IPS-18c (cell line): ENCODE measurements at regions not wholly inside any gene's neighbourhood (a gene's known extent, or its start where the extent isn't known, plus 50 kb on each side); places are given as distances from the start of the nearest gene placed in this dataset.
"Not testable (repeated sequence)": the region's sequence is repeated elsewhere in the genome, so short reads cannot be mapped to it uniquely, and the experiment has no call there.

ENCODE experiments used
- H3K4me3 ChIP-seq: 2 replicates; pipeline ENCODE4 v1.7.0; 2013; ENCODE audit warnings: low read depth, mild to moderate bottlenecking, low read length, moderate library complexity; ENCODE audit not compliant: insufficient read depth
- H3K9me3 ChIP-seq: one replicate; pipeline ENCODE4 v1.6.1; 2013; ENCODE audit warnings: mild to moderate bottlenecking, low read length, moderate library complexity; ENCODE audit not compliant: control insufficient read depth, insufficient read depth

DNA sequence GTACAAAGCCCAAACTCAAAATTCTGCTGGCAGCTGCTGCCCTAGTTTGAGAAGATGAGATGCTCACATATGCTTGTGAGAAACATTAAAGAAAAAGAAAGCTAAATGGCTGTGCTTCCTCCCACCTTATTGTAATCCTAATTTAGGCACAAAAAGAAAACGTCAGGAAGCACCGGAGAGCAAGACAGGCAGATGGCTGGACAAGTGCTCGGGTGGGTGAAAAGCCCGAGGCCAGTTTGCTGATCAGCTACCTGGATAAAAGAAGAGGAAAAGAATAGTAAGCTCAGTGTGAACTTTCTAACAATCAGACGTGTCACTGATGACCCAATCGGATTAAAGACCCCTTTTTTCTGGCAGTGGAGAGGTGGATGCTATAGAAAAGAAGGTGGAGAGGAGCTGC lies 368.0 kb upstream of the ATP10A start:
- H3K4me3 ChIP-seq = no peak overlapping the region
- no peaks in the 10 kb centered on the region for H3K9me3 ChIP-seq

DNA sequence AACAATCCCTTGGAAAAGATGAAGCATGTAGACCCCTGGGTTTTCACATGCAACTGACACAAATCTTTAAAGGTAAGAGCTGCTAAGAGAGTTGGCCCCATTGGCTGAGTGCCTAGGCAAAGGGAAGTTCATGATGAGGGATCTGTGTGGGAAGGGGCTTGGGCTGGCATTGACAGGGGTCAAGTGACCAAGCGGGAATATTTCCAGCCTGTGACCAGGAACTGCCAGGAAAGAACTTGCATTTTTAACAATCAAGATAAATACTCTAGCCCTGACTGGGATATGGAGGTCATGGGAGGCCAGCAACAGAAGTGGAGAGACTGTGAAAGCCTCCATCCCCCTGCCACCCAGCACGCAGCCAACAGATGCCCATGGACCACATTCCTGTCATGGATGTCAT lies 361.1 kb upstream of the ATP10A start:
- Histone ChIP-seq H3K9me3 (no peaks in the 10 kb centered on the region), H3K4me3 (no peak overlapping the region)

DNA sequence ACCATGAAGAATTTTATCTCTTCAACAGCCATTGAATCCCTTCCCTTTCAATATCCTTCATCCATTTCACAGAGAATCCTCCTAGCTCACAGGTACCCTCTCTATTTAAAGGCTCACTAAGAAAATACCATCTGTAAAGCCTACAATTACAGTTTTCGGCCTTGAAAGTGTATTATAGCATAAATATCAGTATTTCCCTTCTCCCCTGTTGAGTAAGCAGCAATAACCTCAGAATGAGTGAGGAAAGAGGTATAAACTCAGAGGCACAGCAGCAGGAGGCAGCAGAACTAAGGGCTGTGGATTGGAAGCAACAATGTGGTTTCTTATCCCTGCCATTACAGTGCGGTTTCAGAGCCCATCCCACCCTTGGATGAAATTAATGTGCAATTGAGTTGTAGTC lies 360.6 kb upstream of the ATP10A start:
- Histone ChIP-seq H3K9me3 (no peaks in the 10 kb centered on the region), H3K4me3 (no peak overlapping the region)

DNA sequence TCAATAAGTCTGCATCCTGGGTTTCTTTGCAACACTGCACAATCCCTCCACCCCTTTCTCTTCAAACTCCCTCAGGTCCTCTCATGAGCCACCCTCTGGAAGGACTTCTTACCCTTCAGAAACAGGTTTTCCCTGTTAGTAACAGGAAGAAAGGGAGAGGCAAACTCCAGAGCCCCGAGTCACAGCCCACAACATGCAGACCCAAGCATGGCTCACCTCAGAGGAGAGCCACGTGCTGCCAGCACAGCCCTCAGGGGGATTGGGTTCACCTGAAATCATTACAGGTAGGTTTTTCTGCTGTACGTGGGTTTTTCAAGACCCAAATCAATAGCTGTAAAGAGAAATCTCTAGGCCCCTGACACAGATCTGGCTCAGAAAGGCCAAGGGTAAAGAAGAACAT lies 359.7 kb upstream of the ATP10A start:
- H3K4me3 ChIP-seq = no peak overlapping the region

DNA sequence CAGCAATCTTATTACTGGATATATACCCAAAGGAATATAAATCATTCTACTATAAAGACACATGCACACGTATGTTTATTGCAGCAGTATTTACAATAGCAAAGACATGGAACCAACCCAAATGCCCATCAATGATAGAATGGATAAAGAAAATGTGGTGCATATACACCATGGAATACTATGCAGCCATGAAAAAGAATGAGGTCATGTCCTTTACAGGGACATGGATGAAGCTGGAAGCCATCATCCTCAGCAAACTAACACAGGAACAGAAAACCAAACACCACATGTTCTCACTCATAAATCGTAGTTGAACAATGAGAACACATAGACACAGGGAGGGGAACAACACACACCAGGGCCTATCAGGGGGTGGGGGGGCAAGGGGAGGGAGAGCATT lies 353.9 kb upstream of the ATP10A start:
- not testable (repeated sequence) for H3K4me3 ChIP-seq, H3K9me3 ChIP-seq

More for the DNA sequence above, 359.7 kb upstream of the ATP10A start:
- no peaks in the 10 kb centered on the region for H3K9me3 ChIP-seq

DNA sequence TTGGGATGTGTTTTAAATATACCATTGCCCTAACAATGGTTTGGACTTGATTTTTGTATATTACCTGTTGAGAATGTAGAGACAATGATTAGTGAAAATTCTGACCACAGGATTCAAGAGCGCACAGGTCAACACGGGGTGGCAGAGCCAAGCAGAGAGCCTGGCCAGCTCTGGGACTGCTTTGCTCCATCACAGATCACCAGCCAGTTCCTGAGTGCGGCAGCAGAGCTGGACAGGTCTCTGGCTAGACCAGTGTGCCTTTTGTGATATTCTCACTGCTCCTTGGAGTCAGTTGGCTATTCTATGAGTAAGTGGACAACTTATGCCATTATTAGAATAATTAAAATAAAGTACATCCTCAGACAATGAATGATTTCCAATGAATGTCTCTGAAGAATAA lies 351.2 kb upstream of the ATP10A start:
- no peaks in the 10 kb centered on the region for H3K9me3 ChIP-seq
- H3K4me3 ChIP-seq = no peak overlapping the region

DNA sequence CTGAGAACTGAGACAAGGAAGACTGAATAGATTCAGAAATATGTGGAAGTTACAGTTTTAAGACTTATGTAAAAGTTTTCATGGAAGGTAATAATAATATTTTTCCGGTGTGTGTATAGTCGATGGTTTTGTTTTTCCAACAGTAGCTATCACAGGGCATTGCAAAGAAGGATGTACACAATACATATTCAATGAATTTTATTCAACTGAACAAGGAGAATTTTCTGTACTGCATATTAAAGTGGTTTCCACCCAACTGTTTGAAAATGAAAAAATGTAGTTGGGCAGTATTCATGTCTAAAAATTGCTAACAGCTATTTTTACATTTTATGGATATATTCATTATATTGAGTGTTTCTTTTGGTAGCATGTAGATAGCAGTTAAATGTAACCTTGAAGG lies 350.3 kb upstream of the ATP10A start:
- H3K4me3 ChIP-seq = no peak overlapping the region
- H3K9me3 ChIP-seq = no peaks in the 10 kb centered on the region

DNA sequence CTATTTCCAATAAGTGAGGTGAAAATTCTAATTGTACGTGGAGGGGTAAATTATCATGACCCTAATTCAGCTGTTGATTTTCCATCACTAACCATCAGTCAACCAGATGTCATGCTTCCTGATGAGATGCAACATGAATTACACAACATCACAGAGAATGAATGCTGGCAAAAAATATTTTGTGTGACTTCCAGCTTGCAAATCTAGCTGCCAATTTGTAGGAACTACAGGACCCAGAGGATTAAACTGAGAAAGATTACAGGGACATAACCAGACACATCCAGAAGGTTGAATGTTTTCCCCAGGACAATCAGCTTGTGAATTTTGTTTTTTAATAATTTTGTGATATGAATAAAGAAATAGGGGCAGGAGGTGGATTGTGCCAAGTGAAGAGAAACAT lies 349.0 kb upstream of the ATP10A start:
- Histone ChIP-seq H3K9me3 (no peaks in the 10 kb centered on the region), H3K4me3 (no peak overlapping the region)

DNA sequence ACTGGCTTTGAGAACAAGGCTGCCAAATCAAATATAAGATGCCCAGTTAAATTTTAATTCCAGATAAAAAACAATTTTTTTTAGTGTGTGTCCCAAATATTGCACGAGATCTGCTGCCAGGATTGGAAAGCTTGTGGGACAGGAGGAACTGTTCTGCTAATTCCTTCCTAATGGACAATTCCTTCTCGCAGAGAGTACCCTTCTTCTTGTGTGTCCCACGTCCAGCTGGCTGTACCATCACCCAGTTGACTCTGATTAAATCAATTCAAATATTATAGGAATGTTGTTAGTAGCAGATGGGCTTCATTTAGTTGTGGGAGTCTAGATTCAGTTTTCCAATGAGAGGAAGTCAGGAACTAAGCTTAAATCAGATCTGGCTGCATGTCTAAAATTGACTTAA lies 347.9 kb upstream of the ATP10A start:
- H3K4me3 ChIP-seq = no peak overlapping the region
- H3K9me3 ChIP-seq = no peaks in the 10 kb centered on the region

DNA sequence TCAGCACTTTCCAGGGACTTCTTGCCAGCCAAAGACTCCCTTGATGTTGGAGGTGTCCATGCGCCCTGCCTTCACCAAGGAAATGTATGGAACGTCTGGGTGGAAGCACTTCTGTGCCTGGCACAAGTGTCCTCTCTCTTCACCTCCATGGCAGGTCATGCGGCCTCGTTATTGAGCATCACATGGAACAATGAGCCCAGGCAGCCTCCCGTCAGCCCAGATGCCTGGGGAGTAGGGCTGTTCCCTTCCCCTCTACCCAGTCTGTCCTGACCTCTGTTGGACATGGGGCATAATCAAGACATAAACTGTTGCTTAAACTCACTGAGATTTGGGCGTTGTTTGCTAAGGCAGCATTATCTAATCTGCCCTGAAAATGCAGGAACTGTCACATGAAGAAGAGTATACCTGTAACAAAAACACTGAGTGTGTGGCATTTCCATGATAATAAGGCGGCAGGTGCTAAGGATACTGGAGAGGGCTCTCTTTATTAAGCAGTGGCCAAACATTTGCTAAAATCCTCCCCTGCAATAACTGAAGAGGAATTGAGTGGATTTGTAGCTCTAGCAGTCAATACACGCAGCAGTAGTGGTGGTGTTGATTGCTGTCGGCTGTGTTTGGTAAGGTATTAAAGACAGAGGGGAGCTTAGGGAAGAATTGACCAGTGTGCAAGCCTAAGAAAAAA lies 338.2 kb upstream of the ATP10A start:
- Histone ChIP-seq H3K9me3 (peaks cover 3% of the 10 kb centered on the region), H3K4me3 (peak overlapping the region; percentile 10; the same call in 1 of the 2 replicates)

DNA sequence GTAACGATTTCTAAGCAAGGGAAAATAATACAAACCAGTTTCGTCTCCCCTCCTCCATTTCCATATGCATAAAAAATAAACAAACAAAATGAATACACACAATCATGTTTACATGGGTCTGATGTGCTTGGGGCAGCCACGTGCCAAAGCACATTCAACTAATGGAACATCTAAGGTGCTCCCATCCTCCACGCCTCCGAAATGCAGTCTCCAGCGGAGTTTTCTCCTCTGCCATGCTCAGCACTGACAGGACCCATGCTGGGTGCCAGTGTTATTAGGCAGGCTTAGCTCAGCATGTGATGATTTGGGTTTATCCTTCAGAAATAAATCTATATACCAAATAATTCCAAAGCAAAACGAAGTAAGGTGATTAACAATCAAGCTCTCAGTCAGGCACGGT lies 337.3 kb upstream of the ATP10A start:
- Histone ChIP-seq H3K4me3 (no peak overlapping the region), H3K9me3 (peaks cover 3% of the 10 kb centered on the region)

DNA sequence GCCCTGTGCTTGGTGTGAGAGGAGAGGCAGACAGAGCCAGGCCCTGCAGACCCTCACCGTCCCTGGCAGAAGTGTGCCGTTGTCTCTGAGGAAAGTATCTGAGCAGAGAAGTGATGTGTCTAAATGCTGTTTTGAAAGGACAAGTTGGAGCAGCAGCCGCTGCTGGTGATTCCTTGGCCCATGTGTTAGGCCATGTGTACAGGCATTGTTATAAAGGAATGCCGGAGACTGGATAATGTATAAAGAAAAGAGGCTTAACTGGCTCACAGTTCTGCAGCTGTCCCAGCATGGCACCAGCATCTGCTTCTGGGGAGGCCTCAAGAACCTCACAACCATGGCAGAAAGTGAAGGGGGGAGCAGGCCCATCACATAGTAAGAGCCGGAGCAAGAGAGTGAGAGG lies 334.6 kb upstream of the ATP10A start:
- H3K9me3 ChIP-seq = peaks cover 3% of the 10 kb centered on the region
- H3K4me3 ChIP-seq = no peak overlapping the region

DNA sequence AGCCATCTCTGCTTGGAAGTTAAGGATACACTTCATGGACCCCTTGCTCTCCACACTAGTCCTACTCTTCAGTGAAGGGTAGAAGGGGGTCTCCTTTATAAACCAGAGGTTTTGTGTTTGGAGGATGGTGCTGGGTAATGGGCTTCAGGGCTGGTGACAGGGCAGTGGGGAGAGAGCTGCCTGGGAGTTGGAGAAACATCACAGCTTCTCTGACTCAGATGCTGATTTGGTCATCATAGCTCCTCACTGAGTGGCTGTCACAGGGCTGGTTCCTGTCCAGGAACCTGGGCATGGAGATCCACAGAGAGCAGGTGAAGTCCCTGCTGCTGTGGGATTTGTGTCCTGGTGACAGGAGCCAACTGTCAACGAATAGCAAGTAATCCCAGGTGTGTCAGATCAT lies 333.9 kb upstream of the ATP10A start:
- peaks cover 3% of the 10 kb centered on the region for H3K9me3 ChIP-seq

DNA sequence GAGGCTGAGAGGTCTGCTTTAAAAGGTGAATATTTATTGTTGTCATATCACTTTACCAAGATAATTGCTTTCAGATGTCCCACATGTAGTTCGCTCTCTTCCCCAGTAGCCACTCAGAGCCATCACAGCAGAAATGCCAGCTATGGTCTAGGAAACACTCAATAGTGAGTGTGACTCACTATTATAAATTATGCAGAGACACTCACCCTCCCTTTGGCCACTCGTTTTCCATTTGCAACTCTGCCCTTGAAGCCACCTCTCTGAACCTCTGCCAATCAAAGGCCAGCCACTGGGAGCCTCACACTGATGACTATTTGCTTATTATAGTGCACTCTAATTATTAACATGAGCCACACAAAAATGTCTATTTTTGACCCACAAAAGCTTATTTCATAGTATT lies 328.1 kb upstream of the ATP10A start:
- H3K4me3 ChIP-seq = no peak overlapping the region
- H3K9me3 ChIP-seq = no peaks in the 10 kb centered on the region

More for the DNA sequence above, 333.9 kb upstream of the ATP10A start:
- no peak overlapping the region for H3K4me3 ChIP-seq

DNA sequence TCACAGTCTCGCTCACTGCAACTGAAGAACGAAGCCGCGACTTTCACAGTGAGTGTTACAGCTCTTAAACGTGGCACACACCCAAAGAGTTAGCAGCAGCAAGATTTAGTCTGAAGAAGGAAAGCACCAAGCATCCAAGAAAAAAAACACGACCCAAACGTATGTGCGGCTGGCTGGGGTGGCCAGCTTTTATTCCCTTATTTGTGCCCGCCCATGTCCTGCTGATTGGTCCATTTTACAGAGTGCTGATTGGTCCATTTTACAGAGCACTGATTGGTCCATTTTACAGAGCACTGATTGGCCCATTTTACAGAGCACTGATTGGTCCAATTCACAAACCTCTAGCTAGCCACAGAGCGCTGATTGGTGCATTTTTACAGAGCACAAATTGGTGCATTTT lies 323.0 kb upstream of the ATP10A start:
- H3K4me3 ChIP-seq, H3K9me3 ChIP-seq: not testable (repeated sequence)

DNA sequence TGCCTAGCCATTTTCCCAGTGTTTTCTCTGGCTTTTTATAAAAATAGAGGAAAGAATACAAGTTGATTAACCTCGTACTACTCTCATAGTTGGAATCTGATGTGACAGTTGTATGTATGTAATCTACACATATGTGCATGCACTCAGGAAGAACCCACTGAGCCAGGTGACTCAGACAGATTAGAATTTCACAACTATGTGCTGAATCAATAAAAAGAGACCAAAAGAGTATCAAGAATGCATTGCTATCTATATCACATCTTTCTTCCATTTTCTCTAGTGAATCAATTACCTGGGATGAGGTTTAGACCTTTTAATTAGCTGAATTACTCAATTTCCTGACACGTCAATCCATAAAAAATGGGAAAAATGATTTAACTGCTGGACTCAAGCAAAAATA lies 319.3 kb upstream of the ATP10A start:
- Histone ChIP-seq H3K4me3 (no peak overlapping the region), H3K9me3 (no peaks in the 10 kb centered on the region)

DNA sequence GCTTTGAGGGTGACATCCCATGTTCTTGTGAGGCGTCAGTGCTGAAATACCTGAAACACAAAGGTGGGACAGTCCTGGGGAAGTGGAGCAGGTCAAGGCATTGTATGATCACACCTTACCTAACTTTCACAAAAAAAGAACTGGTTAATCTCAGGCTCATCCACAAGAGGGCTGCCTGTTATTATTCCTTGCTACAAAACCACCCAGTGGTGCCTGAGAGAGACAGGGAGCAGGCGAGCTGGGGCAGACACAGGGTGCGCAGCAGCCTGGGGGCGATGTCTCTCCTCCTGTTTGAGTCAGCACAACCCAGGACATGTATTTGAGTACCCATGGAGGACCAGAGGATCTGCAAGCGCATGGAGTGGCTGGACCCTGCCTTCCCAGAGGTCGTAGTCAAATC lies 316.8 kb upstream of the ATP10A start:
- Histone ChIP-seq H3K4me3 (no peak overlapping the region), H3K9me3 (no peaks in the 10 kb centered on the region)

DNA sequence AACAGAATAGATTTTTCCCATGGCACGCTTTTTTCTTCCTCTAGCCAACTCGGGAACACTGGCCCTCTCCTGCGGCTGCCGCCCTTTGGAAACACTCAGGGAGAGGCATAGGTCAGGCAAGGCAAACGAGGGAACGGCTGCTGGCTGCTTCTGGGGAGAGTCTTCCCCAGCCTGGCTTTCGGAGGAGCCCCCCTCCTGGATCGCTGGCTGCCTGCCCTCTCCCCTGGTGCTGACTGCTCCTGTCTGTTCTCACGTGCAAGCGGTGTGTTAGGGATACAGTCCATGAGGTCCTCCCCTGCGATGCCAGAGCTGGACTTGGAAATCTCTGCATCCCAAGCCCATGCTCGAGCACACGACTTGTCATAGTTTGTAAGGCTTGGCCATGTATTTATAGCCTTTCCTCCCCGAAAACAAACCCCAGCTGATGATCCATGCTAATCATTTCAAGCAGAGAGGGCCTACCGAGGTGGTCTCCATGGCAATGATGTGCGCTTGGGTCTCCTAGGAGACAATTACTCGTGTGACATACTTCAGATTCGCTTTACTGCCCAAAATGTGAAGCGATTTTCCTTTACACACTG lies 315.6 kb upstream of the ATP10A start:
- no peak overlapping the region for H3K4me3 ChIP-seq
- H3K9me3 ChIP-seq = no peaks in the 10 kb centered on the region

DNA sequence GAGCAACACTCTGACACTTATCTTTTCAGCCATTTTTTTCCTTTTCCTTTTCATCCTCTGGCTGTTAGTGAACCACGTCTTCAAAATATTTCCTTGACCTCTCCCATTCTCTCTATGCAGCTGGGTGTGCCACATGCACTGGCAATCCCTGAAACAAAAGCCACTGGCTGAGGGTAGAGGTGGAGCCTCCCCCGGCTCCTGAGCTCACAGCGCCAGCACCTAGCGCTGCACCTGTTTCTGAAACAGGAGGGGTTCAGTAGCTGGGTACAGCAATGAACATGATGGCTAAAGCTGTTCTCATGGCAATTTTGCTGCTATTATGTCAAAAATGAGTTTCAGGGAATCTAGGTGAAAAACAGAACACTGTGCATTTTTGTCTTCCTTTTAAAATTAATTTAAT lies 314.7 kb upstream of the ATP10A start:
- no peak overlapping the region for H3K4me3 ChIP-seq
- no peaks in the 10 kb centered on the region for H3K9me3 ChIP-seq
